ENCODE measurements at regions not wholly inside any gene's neighbourhood (a gene's known extent, or its start where the extent isn't known, plus 50 kb on each side); places are given as distances from the start of the nearest gene placed in this dataset.
A peak's percentile ranks its signal among the peaks of the same experiment; 100 is the strongest.
"Not testable (repeated sequence)": the region's sequence is repeated elsewhere in the genome, so short reads cannot be mapped to it uniquely, and the experiment has no call there.

GRCh38 chr5:93682471-93683404 is 58.7 kb downstream of the POU5F2 start:
- not testable (repeated sequence) for DNase-seq

DNA sequence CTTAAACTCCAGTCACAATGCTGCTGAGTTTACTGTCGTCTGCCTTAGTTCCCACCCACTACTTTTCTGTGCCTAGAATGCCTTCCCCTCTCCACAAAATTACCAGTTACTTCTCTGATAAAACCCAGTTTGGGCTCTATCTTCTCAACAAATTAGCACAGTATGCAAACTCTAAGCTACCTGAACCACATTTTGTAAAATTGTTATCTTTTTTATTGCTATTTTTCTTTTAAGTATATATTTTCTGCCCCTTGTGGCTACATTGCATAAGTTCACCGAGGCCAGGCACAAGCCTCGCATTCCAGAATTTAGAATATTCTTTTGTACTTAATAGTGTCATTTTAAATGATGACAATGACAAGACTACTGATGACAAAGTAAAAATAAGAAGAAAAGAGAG is 60.0 kb downstream of the POU5F2 start:
- DNase-seq, result no peak

DNA sequence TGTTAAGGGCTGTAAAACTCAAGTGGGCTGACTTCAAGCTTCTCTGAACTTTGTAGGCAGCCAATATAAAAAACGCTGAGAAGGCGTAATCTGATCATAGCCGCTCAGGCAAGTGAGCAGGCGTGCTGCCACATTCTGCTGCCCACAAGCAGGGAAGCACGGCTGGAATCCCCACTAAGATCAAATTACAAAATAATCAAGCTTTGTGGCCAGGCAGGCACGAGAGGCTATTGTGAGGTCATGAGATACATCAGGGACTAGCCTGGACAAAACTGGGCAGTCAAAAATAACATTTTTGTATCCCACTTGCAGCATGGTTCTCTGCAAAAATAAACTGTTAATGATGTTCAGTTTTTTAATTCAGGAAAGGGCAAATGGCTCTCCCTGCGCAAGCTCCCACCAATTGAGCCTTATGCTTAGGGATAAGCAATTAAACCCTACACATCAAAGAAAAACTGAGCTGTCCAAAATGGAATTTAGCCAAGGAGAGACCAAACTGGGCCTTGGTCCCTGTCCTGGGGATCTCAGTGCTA is 64.0 kb downstream of the POU5F2 start:
- peak; percentile 91 to 92 for DNase-seq

GRCh38 chr5:93676704-93677103 is 64.7 kb downstream of the POU5F2 start:
- DNase-seq, result peak in 1 of 2 experiments; percentile 14

DNA sequence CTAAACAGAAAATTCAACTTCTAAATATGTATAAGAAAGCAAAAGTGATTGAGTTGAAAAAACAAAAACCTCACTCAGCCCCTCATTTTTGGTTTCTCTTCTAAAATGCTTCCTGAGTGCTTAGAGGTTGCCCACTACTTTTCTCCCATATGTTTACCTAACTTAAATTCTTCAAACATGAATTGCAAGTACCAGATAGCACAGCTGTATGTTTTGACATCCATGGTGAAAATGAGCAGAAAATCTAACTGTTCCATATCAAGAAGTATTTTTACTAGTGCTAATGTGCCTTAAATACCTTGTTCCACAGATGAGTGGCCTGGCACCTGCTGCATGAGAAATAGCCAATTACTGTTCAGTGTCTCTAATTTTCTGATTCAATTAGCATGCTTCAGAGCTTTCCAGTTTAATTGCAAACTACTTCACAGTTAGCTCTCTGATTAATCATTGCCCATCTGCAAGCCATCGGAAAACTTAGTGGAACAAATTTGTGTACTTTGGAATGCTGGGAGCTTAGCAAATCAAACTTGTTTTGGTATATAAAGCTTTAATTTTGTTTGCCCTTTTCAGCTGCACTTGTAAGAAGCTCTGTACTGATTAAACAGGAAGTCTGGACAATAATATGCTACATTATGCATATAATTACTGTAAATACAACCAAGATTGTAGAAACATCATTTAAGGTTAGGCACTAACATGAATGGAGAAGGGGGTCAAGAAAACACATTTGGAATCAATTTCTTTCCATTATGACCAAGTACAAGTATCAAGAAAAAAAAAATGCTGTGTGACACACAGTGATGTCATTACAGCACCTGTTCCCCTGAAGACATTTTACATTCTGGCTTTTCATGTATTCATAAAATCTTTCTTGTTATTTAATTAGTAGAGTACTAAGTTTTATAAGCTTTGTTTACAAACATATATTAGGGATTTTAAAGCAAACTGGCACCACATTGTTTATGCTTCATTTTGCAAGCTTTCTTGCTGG is 65.6 kb downstream of the POU5F2 start:
- no peak for DNase-seq

GRCh38 chr5:93674866-93675459 is 66.4 kb downstream of the POU5F2 start:
- DNase-seq, result no peak

- DNase-seq, result no peak
Observed at GRCh38 chr5:93674138-93674537, 67.3 kb downstream of the POU5F2 start.

GRCh38 chr5:93673316-93673954 is 68.0 kb downstream of the POU5F2 start:
- DNase-seq, result no peak

DNA sequence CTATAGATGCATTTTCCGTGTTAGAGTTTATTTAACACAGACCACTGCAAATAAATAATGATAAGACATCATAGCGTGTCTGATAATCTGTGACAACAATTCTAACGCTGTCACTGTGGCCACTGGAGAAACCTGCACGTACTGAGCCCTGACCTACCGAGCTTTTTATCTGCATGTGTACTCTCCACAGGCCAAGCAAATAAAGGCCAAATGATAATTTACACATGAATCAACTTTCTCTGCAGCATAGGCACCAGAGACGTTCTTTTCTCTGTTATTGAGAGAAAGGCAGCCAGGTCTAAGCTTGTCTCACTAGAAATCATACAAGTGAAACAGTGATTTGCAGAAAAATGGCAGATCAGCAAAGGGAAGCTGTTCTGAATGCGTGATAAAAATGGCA is 75.8 kb downstream of the POU5F2 start:
- no peak for DNase-seq

GRCh38 chr5:93660677-93661076 is 77.7 kb downstream of the NR2F1 start:
- no peak for DNase-seq

DNA sequence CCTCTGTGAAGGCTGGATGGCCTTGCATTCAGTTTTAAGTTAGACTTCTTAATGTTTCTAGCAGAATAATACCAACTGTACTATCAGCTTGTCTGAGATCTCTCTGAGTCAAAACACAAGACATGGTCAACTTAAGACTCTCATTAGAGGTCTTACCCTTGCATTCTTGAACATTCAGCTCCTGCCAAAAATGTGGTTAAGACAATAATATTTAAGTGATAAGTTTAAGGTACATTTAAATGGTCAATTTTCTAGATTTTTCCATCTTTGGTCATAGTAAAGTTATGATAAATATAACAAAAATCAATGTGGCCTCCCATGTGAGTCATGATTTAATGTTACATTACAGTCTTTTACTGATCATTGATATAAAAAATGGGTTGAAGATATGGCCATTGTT is 75.0 kb downstream of the NR2F1 start:
- no peak for DNase-seq

GRCh38 chr5:93654676-93655075 is 71.7 kb downstream of the NR2F1 start:
- DNase-seq, result no peak

DNA sequence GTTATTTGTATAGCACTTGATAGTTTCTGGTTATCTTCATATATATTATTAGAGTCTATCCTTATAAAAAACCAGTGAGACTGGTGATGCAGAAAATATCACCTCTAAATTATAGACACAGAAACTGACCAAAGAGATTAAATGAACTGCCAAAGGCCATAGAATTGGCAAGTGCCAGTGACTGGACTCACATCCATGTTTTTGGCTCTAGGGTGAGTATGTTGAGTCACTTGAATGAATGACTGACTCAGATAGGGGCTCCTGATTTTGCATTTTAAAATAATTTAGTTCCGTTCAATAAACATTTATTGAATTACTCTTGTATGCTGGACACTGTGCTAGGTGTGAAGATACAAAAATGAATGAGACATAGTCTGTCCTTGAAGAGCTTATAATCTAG is 70.7 kb downstream of the NR2F1 start:
- no peak for DNase-seq

GRCh38 chr5:93649234-93649900 is 66.3 kb downstream of the NR2F1 start:
- peak in 1 of 2 experiments; percentile 2 for DNase-seq

- DNase-seq, result no peak
Observed at GRCh38 chr5:93644760-93645159, 61.7 kb downstream of the NR2F1 start.

Data from SHP77 (cell line).